ENCODE measurements at regions not wholly inside any gene's neighbourhood (a gene's known extent, or its start where the extent isn't known, plus 50 kb on each side); places are given as distances from the start of the nearest gene placed in this dataset.

DNA sequence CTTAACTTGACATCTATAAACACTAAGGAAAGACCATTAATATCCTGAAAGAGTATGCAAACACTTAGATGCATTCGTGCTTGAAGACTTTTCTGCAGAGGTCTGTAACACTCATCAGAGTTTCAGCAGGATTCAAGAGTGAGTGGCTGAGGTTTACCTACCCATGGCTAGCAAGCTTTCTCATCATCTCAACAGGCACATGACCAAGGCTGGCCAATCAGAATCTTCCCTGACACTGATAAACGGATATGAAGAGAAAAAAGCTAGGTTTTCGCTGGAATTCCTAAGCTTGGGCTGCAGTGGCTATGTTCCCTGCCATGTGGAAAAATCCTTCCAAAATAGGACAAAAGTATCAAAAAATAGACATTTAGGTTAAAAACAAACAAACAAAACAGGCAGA is 162.1 kb upstream of the USP15 start:
- Mint-ChIP-seq H3K27ac (ENCODE audit: low read depth, unreplicated experiment) (no peak overlapping the region), H3K9me3 (ENCODE audit: unreplicated experiment) (no peaks in the 10 kb centered on the region), H3K36me3 (ENCODE audit: insufficient read depth, unreplicated experiment) (no peaks in the 10 kb centered on the region), H3K4me3 (ENCODE audit: unreplicated experiment) (no peak overlapping the region), H3K4me1 (ENCODE audit: insufficient read depth, unreplicated experiment) (no peaks in the 10 kb centered on the region), H3K27me3 (ENCODE audit: insufficient read depth, unreplicated experiment) (no peaks in the 10 kb centered on the region)
- intact Hi-C loops (cut with micrococcal nuclease), result no loop called here
- ChIA-PET CTCF (no interaction called here), POLR2A (no interaction called here)
- no peak for DNase-seq (ENCODE audit: unreplicated experiment)
- TF ChIP-seq, protein P1, sequence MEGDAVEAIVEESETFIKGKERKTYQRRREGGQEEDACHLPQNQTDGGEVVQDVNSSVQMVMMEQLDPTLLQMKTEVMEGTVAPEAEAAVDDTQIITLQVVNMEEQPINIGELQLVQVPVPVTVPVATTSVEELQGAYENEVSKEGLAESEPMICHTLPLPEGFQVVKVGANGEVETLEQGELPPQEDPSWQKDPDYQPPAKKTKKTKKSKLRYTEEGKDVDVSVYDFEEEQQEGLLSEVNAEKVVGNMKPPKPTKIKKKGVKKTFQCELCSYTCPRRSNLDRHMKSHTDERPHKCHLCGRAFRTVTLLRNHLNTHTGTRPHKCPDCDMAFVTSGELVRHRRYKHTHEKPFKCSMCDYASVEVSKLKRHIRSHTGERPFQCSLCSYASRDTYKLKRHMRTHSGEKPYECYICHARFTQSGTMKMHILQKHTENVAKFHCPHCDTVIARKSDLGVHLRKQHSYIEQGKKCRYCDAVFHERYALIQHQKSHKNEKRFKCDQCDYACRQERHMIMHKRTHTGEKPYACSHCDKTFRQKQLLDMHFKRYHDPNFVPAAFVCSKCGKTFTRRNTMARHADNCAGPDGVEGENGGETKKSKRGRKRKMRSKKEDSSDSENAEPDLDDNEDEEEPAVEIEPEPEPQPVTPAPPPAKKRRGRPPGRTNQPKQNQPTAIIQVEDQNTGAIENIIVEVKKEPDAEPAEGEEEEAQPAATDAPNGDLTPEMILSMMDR (IDR thresholded peaks at IDR 0.05; ENCODE audit: unreplicated experiment), result no peak
- no TSS peak for BruUV-seq (replicated peaks)

DNA sequence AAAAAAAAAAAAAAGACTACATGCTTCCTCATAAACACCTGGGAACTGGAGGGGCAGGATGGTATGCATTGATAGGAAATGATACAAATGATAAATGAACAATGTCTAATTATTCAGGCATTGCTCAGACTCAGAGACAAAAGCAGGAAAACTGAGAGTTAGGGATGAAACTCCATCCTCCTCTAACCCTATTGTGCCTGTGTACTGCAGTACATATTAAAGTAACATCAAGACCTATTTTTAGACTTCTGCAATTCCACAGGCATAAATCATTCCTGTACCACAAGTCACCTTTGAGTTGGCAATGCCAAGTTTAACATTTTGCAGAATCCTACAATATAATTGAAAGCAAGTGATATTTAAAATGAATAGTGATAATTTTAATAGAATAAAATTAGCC is 156.5 kb upstream of the USP15 start:
- Mint-ChIP-seq H3K36me3 (ENCODE audit: insufficient read depth, unreplicated experiment) (no peaks in the 10 kb centered on the region), H3K4me3 (ENCODE audit: unreplicated experiment) (no peak overlapping the region), H3K27ac (ENCODE audit: low read depth, unreplicated experiment) (no peak overlapping the region), H3K4me1 (ENCODE audit: insufficient read depth, unreplicated experiment) (peaks cover 4% of the 10 kb centered on the region), H3K27me3 (ENCODE audit: insufficient read depth, unreplicated experiment) (no peaks in the 10 kb centered on the region), H3K9me3 (ENCODE audit: unreplicated experiment) (no peaks in the 10 kb centered on the region)
- POLR2A ChIA-PET, result no interaction called here
- TF ChIP-seq, protein P1 (IDR thresholded peaks at IDR 0.05; ENCODE audit: unreplicated experiment), result no peak
- no TSS peak for BruUV-seq (replicated peaks)
- CTCF ChIA-PET, result interaction anchor here (0.6 kb wide), 1 partner anchor 89 kb away, joined by 4 read pairs; no protein-coding TSS in a partner anchor
- DNase-seq (ENCODE audit: unreplicated experiment), result no peak
- intact Hi-C loops (cut with micrococcal nuclease), result no loop called here

GRCh38 chr12:62106547-62107185 is 153.5 kb upstream of the USP15 start:
- no TSS peak for BruUV-seq (replicated peaks)
- H3K27me3 Mint-ChIP-seq (ENCODE audit: insufficient read depth, unreplicated experiment), result no peaks in the 10 kb centered on the region
- ChIA-PET POLR2A (no interaction called here), CTCF (interaction anchor here (0.6 kb wide), 1 partner anchor 548 kb away, joined by 5 read pairs; no protein-coding TSS in a partner anchor)
- intact Hi-C loops (cut with micrococcal nuclease), result no loop called here
- peaks cover 4% of the 10 kb centered on the region for H3K4me1 Mint-ChIP-seq (ENCODE audit: insufficient read depth, unreplicated experiment)
- H3K27ac Mint-ChIP-seq (ENCODE audit: low read depth, unreplicated experiment), result no peak overlapping the region
- H3K36me3 Mint-ChIP-seq (ENCODE audit: insufficient read depth, unreplicated experiment), result no peaks in the 10 kb centered on the region
- H3K9me3 Mint-ChIP-seq (ENCODE audit: unreplicated experiment), result peaks cover 15% of the 10 kb centered on the region
- TF ChIP-seq, protein P1 (IDR thresholded peaks at IDR 0.05; ENCODE audit: unreplicated experiment), result no peak
- DNase-seq (ENCODE audit: unreplicated experiment), result no peak
- H3K4me3 Mint-ChIP-seq (ENCODE audit: unreplicated experiment), result no peak overlapping the region

- no peaks in the 10 kb centered on the region for H3K36me3 Mint-ChIP-seq (ENCODE audit: insufficient read depth, unreplicated experiment)
- CTCF ChIA-PET, result interaction anchor here (0.6 to 1.4 kb wide), 3 partner anchors 9 to 1763 kb away, joined by 3 read pairs; no protein-coding TSS in a partner anchor
- BruUV-seq (replicated peaks), result no TSS peak
- H3K27me3 Mint-ChIP-seq (ENCODE audit: insufficient read depth, unreplicated experiment), result peaks cover 11% of the 10 kb centered on the region
- H3K9me3 Mint-ChIP-seq (ENCODE audit: unreplicated experiment), result peaks cover 22% of the 10 kb centered on the region
- POLR2A ChIA-PET, result no interaction called here
- intact Hi-C loops (cut with micrococcal nuclease), result no loop called here
- no peak for DNase-seq (ENCODE audit: unreplicated experiment)
- no peak overlapping the region for H3K27ac Mint-ChIP-seq (ENCODE audit: low read depth, unreplicated experiment)
- no peaks in the 10 kb centered on the region for H3K4me1 Mint-ChIP-seq (ENCODE audit: insufficient read depth, unreplicated experiment)
- TF ChIP-seq, protein P1 (IDR thresholded peaks at IDR 0.05; ENCODE audit: unreplicated experiment), result no peak
- no peak overlapping the region for H3K4me3 Mint-ChIP-seq (ENCODE audit: unreplicated experiment)
Observed at GRCh38 chr12:62113366-62114011, 146.7 kb upstream of the USP15 start.

All from MCF 10A (cell line).